Stimulated activated CD8-positive, alpha-beta memory T cell treated with anti-CD3 and anti-CD28 coated beads, Interleukin-7, amount 100 ng/mL, for 24 hours (primary cell): ENCODE measurements at regions not wholly inside any gene's neighbourhood (a gene's known extent, or its start where the extent isn't known, plus 50 kb on each side); places are given as distances from the start of the nearest gene placed in this dataset.

ENCODE experiments used
- DNase-seq: peaks from one replicate; pipeline ENCODE4 v3.0.0-alpha.2; 2020; ENCODE audit warnings: low read depth

- no peak for DNase-seq
These were observed 213.6 kb upstream of the DTNBP1 start for GRCh38 chr6:15876406-15876805.

GRCh38 chr6:15875797-15876196 lies 213.0 kb upstream of the DTNBP1 start:
- DNase-seq: no peak

- DNase-seq: no peak
These were observed 212.0 kb upstream of the DTNBP1 start for GRCh38 chr6:15874821-15875220.

GRCh38 chr6:15874326-15874725 lies 211.5 kb upstream of the DTNBP1 start:
- DNase-seq: no peak

- no peak for DNase-seq
These were observed 209.6 kb upstream of the DTNBP1 start for GRCh38 chr6:15872241-15873103.

GRCh38 chr6:15871276-15871675 lies 208.4 kb upstream of the DTNBP1 start:
- DNase-seq: no peak

GRCh38 chr6:15870333-15871043 lies 207.7 kb upstream of the DTNBP1 start:
- no peak for DNase-seq

- no peak for DNase-seq
These were observed 201.9 kb upstream of the DTNBP1 start for GRCh38 chr6:15864708-15865062.

- DNase-seq: no peak
These were observed 201.3 kb upstream of the DTNBP1 start for GRCh38 chr6:15864038-15864707.

- DNase-seq: no peak
These were observed 200.0 kb upstream of the DTNBP1 start for GRCh38 chr6:15862810-15863209.

- DNase-seq: no peak
These were observed 198.7 kb upstream of the DTNBP1 start for GRCh38 chr6:15861486-15861885.

GRCh38 chr6:15854826-15855710 lies 192.2 kb upstream of the DTNBP1 start:
- no peak for DNase-seq

- DNase-seq: no peak
These were observed 191.6 kb upstream of the DTNBP1 start for GRCh38 chr6:15854378-15854777.

GRCh38 chr6:15853259-15853658 lies 190.4 kb upstream of the DTNBP1 start:
- DNase-seq: no peak

- no peak for DNase-seq
These were observed 189.5 kb upstream of the DTNBP1 start for GRCh38 chr6:15852289-15852688.

GRCh38 chr6:15849395-15849794 lies 186.6 kb upstream of the DTNBP1 start:
- DNase-seq: no peak

GRCh38 chr6:15845492-15845891 lies 182.7 kb upstream of the DTNBP1 start:
- no peak for DNase-seq

- DNase-seq: no peak
These were observed 180.9 kb upstream of the DTNBP1 start for GRCh38 chr6:15843764-15844163.

GRCh38 chr6:15843226-15843625 lies 180.4 kb upstream of the DTNBP1 start:
- no peak for DNase-seq

- no peak for DNase-seq
These were observed 179.9 kb upstream of the DTNBP1 start for GRCh38 chr6:15842727-15843117.

- DNase-seq: no peak
These were observed 179.3 kb upstream of the DTNBP1 start for GRCh38 chr6:15841937-15842726.
